ENCODE measurements at regions not wholly inside any gene's neighbourhood (a gene's known extent, or its start where the extent isn't known, plus 50 kb on each side); places are given as distances from the start of the nearest gene placed in this dataset.

DNA sequence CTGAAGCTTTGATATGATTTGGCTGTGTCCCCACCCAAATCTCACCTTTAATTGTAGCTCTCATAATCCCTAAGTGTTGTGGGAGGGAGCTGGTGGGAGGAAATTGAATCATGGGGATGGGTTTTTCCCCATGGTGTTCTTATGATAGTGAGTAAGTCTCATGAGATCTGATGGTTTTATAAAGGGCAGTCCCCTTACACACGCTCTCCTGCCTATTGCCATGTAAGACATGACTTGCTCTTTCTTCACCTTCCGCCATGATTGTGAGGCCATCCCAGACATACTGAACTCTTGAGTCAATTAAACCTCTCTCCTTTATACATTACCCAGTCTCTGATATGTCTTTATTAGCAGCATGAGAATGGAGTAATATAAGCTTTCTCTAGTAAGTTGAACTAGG lies 261.9 kb downstream of the HLX start:
- TF ChIP-seq, protein P1, sequence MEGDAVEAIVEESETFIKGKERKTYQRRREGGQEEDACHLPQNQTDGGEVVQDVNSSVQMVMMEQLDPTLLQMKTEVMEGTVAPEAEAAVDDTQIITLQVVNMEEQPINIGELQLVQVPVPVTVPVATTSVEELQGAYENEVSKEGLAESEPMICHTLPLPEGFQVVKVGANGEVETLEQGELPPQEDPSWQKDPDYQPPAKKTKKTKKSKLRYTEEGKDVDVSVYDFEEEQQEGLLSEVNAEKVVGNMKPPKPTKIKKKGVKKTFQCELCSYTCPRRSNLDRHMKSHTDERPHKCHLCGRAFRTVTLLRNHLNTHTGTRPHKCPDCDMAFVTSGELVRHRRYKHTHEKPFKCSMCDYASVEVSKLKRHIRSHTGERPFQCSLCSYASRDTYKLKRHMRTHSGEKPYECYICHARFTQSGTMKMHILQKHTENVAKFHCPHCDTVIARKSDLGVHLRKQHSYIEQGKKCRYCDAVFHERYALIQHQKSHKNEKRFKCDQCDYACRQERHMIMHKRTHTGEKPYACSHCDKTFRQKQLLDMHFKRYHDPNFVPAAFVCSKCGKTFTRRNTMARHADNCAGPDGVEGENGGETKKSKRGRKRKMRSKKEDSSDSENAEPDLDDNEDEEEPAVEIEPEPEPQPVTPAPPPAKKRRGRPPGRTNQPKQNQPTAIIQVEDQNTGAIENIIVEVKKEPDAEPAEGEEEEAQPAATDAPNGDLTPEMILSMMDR (IDR thresholded peaks at IDR 0.05; ENCODE audit: low read depth, low read length, missing control alignments): no peak
- DNase-seq (ENCODE audit: low read depth): no peak

DNA sequence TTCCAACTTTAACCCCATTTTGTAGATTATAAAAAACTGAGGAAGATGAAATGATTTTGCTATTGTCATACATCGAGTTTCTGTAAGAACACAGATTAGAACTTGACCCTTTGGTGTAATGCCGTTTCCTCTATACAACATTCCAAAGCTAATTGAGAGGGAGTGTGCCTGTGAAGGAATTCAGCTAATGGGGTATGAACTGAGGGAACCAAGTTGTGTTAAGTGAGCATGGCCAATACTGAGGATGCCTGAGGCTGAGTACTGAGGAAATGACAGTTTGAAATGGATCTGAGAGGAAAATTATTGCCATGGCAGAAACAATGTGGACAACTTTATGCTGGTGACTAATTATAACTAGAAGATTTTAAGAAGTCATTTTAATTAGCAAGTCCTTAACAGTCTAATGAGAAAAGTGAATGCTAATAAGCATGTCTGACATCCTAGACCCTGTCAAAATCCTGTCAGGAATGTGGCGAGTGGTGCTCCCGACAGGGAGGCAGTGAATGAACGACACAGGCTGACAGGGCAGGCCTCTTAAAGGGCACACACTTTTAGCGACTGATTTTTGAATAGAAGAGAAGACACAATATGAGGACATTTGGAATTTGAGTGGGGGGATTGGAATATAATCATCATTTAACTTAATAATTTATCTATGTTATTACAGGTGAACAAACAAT lies 262.5 kb downstream of the HLX start:
- no peak for DNase-seq (ENCODE audit: low read depth)

More for the DNA sequence above, 261.9 kb downstream of the HLX start:
- H3K4me3 ChIP-seq (ENCODE audit: low read depth, low read length): no peak overlapping the region

DNA sequence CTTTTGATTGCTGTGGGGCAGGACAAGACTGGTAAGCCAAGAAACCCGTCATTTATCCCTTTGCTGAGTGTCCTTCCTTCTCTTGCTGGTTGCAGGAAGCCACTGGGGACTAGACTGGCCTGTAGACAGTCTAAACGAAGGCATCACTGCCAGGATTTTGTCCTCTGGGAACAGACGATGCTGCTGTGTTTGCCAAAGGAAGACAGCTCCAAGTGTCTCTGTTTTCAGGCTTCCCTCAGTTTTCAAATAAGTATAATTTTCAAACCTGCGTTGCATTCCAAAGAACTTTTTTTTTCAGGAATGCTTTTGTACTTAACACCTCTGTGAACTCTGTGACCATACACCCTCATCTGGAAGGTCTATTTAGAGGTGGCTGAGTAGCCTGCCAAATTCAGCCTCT lies 269.4 kb downstream of the HLX start:
- TF ChIP-seq, protein P1 (IDR thresholded peaks at IDR 0.05; ENCODE audit: low read depth, low read length, missing control alignments): no peak
- H3K4me3 ChIP-seq (ENCODE audit: low read depth, low read length): no peak overlapping the region
- no peak for DNase-seq (ENCODE audit: low read depth)

More for the DNA sequence above, 262.5 kb downstream of the HLX start:
- TF ChIP-seq, protein P1 (IDR thresholded peaks at IDR 0.05; ENCODE audit: low read depth, low read length, missing control alignments): no peak
- no peak overlapping the region for H3K4me3 ChIP-seq (ENCODE audit: low read depth, low read length)

DNA sequence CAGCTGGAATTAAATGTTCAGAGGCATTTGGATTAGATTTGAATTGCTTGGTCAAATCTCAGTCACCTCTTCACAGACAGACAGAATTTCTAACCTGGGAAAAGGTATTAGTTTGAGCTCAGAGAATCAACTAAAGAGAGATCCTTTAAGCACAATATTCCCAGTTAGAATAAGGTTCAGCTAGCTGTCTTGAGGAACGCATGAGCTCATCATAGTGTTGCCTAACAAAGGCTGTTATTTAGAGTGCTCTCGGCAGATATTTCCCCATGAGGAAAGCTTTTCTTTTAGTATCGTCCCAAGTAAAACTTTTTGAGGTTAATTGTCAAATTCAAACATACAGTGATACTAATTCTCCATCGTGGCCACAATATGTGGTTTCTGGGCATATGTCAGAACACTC lies 269.9 kb downstream of the HLX start:
- no peak for DNase-seq (ENCODE audit: low read depth)
- TF ChIP-seq, protein P1 (IDR thresholded peaks at IDR 0.05; ENCODE audit: low read depth, low read length, missing control alignments): no peak
- no peak overlapping the region for H3K4me3 ChIP-seq (ENCODE audit: low read depth, low read length)

DNA sequence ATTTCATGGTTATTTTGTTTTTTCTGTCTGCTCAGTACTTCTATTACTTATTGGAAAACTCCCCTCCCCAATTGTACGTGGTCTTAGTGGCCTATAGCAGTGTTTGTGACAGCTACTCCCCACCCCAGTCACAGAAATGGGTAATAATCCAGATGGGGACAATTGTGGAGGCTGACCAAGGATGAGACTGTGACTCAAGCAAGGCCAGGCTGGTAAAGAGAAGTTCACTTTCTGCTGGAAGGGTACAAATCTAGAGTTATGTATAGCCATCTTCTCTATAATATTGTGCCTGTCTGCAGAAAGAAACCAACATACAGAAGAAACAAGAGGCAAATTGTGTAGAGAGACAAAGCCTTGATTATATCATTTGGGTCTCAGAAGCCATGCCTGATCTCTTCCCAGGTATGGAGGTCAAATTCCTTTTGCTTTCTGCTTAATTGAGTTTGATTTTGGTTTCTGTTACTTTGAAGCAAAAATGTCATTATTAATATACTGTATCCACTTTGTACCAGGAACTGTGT lies 270.4 kb downstream of the HLX start:
- DNase-seq (ENCODE audit: low read depth): no peak
- TF ChIP-seq, protein P1 (IDR thresholded peaks at IDR 0.05; ENCODE audit: low read depth, low read length, missing control alignments): no peak
- H3K4me3 ChIP-seq (ENCODE audit: low read depth, low read length): no peak overlapping the region

DNA sequence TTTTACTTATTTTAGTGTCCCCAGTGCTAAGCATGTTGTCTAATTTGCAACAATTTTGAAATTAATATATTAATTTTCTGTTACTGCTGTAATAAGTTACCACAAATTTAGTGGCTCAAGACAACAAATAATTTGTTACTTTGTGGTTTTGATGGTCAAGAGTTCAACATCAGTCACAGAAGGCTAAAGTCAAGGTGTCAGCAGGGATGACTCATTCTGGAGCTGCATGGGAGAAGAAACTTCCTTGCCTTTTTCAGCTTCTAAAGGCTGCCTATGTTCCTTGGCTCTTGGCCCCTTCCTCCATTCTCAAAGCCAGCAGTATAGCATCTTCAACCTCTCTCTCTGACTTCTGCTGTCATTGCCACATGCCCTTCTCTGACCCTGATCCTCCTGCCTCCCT lies 271.8 kb downstream of the HLX start:
- no peak for DNase-seq (ENCODE audit: low read depth)
- no peak overlapping the region for H3K4me3 ChIP-seq (ENCODE audit: low read depth, low read length)
- TF ChIP-seq, protein P1 (IDR thresholded peaks at IDR 0.05; ENCODE audit: low read depth, low read length, missing control alignments): no peak

DNA sequence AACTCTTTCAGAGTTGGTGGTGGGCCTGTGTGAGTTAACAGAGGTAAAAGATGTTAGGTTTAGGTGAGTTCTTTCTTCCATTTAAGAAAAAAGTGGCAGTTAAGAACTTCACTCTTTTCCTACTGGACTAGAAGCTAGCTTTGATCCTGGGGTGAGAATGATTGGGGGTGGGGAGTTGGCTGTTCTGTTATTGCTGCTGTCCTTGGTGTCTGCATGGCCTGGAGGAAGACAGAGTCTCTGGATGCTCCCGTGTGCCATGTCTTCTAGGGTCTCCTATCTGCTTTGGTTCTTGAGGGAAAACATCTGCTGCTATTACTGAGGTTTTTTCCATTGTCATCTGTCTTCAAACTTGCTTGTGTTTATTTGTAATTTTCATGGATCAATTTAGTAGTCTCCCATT lies 275.7 kb downstream of the HLX start:
- no peak for DNase-seq (ENCODE audit: low read depth)
- H3K4me3 ChIP-seq (ENCODE audit: low read depth, low read length): no peak overlapping the region
- TF ChIP-seq, protein P1 (IDR thresholded peaks at IDR 0.05; ENCODE audit: low read depth, low read length, missing control alignments): no peak
